K562 (cell line): ENCODE measurements at regions not wholly inside any gene's neighbourhood (a gene's known extent, or its start where the extent isn't known, plus 50 kb on each side); places are given as distances from the start of the nearest gene placed in this dataset.

Experiments used
- ATAC-seq: fragments of 200-7000 bp; cut with Tn5 transposase; 3 replicates; pipeline ENCODE4 v1.9.1; 2020; ENCODE audit warnings: moderate library complexity
- BruUV-seq: library from RNA; stranded (reverse); fragments of 400-500 nt; replicated peaks from 2 replicates; lab custom pipeline; 2021; lab: Mats Ljungman, UMichigan
- CTCF ChIA-PET: fragments of 300-600 bp; formaldehyde crosslinking; extraction: SDS; loops from one replicate; lab custom pipeline; 2021; ENCODE audit warnings: low intra/inter-chr PET ratio; lab: Yijun Ruan, JAX
- POLR2A ChIA-PET: fragments of 300-600, 350-650 bp; sonication (Branson Sonifier 250); formaldehyde crosslinking; extraction: SDS; loops from one replicate; lab custom pipeline; 2021; ENCODE audit warnings: antibody characterized with exemption, inconsistent platforms; lab: Yijun Ruan, JAX
- DNase-seq, 4 experiments: peaks; one replicate each; pipeline versions ENCODE4 v3.0.0 to v3.0.0-alpha.2; 2011 to 2018; ENCODE audit warnings: low spot score in 3 of 4, mixed read lengths in 3 of 4; ENCODE audit errors: extremely low read depth in 1 of 4
- FAIRE-seq: peaks from 2 replicates; lab custom pipeline; 2011; peaks lifted over from hg19 to GRCh38; lab: Jason Lieb, UNC
- H2AFZ ChIP-seq: 2 replicates; pipeline ENCODE4 v1.6.0; 2011; ENCODE audit warnings: low read depth, low read length, control low read depth, inconsistent platforms
- H3K27ac ChIP-seq: fragments of 200-600 bp; 3 replicates; pipeline ENCODE4 v1.8.0; 2011; ENCODE audit warnings: low read depth, mild to moderate bottlenecking, control low read depth, inconsistent platforms, low read length, moderate library complexity, mixed read lengths; ENCODE audit errors: extremely low read depth
- H3K27me3 ChIP-seq, 2 experiments: fragments of 300-600 bp in 1 of 2; 2 replicates in 1 of 2; 3 replicates in 1 of 2; pipeline versions ENCODE4 v1.6.0 to v1.8.0; 2011; ENCODE audit warnings: inconsistent platforms in 2 of 2, low read length in 2 of 2, mild to moderate bottlenecking in 1 of 2, mixed read lengths in 1 of 2, moderate library complexity in 1 of 2; ENCODE audit not compliant: control insufficient read depth in 2 of 2, insufficient read depth in 2 of 2
- H3K36me3 ChIP-seq: fragments of 300-600 bp; 3 replicates; pipeline ENCODE4 v1.8.0; 2011; ENCODE audit warnings: mild to moderate bottlenecking, low read length, inconsistent platforms; ENCODE audit not compliant: control insufficient read depth, insufficient read depth
- H3K4me1 ChIP-seq, 2 experiments: fragments of 200-600 bp in 1 of 2; replicated peaks in 1 of 2; 2 replicates in 1 of 2; 3 replicates in 1 of 2; pipeline versions ENCODE4 v1.5.1 to v1.8.0; 2011; ENCODE audit warnings: inconsistent platforms in 2 of 2, low read length in 2 of 2, mild to moderate bottlenecking in 1 of 2, mixed read lengths in 1 of 2, moderate library complexity in 1 of 2; ENCODE audit not compliant: control insufficient read depth in 2 of 2, insufficient read depth in 2 of 2
- H3K4me2 ChIP-seq: 2 replicates; pipeline ENCODE4 v1.6.1; 2011; ENCODE audit warnings: low read length, control low read depth, inconsistent platforms, mixed read lengths; ENCODE audit not compliant: insufficient read depth
- H3K4me3 ChIP-seq: fragments of 200-600 bp; sonication (generic), shearing (Covaris generic); 2 replicates; pipeline ENCODE4 v1.5.1; 2016; ENCODE audit warnings: control low read depth, inconsistent platforms
- H3K79me2 ChIP-seq: fragments of 200-600 bp; 3 replicates; pipeline ENCODE4 v1.8.0; 2011; ENCODE audit warnings: low read length, inconsistent platforms; ENCODE audit not compliant: control insufficient read depth, insufficient read depth
- H3K9ac ChIP-seq, 2 experiments: 2 replicates each; pipeline versions ENCODE4 v1.6.0 to v1.6.1; 2011; ENCODE audit warnings: low read depth in 2 of 2, low read length in 2 of 2, control low read depth in 1 of 2, inconsistent platforms in 1 of 2, mild to moderate bottlenecking in 1 of 2, mixed read lengths in 1 of 2; ENCODE audit not compliant: insufficient read depth in 1 of 2
- H3K9me1 ChIP-seq: one replicate; pipeline ENCODE4 v1.6.0; 2011; ENCODE audit warnings: inconsistent platforms, mild to moderate bottlenecking, low read length, moderate library complexity; ENCODE audit not compliant: control insufficient read depth, insufficient read depth
- H3K9me3 ChIP-seq: replicated peaks from 2 replicates; pipeline ENCODE4 v1.5.1; 2011; ENCODE audit warnings: low read depth, low read length, inconsistent platforms; ENCODE audit not compliant: control insufficient read depth, insufficient read depth
- H4K20me1 ChIP-seq: replicated peaks from 2 replicates; pipeline ENCODE4 v1.6.1; 2011; ENCODE audit warnings: low read length, inconsistent platforms, mixed read lengths; ENCODE audit not compliant: control insufficient read depth, insufficient read depth
- BHLHE40 ChIP-seq: IDR thresholded peaks from 2 replicates; pipeline ENCODE4 v1.6.1; 2011; ENCODE audit warnings: low read length, improper control_type of control experiment
- HNRNPUL1 ChIP-seq: fragments of 200-400 bp; formaldehyde crosslinking; IDR thresholded peaks from 2 replicates; pipeline ENCODE4 v1.6.1; 2017; ENCODE audit warnings: low read length
- NCOA2 ChIP-seq, 2 experiments: fragments of 450-650 bp; IDR thresholded peaks; 2 replicates each; pipeline ENCODE4 v1.6.1; 2018; ENCODE audit warnings: mild to moderate bottlenecking in 2 of 2, moderate library complexity in 1 of 2; ENCODE audit not compliant: partially characterized antibody in 2 of 2
- RFX1 ChIP-seq: fragments of 450-650 bp; IDR thresholded peaks from 2 replicates; pipeline ENCODE4 v1.6.1; 2016; ENCODE audit warnings: mild to moderate bottlenecking, moderate library complexity
- ZNF518B ChIP-seq: fragments of 250-450 bp; sonication (Bioruptor Pico); IDR thresholded peaks from 2 replicates; pipeline ENCODE4 v1.5.0; 2021; ENCODE audit warnings: mild to moderate bottlenecking, moderate library complexity
- WGBS: fragments of 100-300 bp; shearing (Covaris generic); methylation state at CpG from one replicate; pipeline ENCODE4 v1.1.6; 2016; ENCODE audit warnings: low coverage, mixed read lengths; ENCODE audit not compliant: insufficient coverage; ENCODE audit errors: missing lambda C conversion rate; 5-methylcytosine and 5-hydroxymethylcytosine counted together
- in situ Hi-C: fragments of 300-500 bp; cut with MboI; formaldehyde crosslinking; loops from 4 replicates; pipeline ENCODE4 v1.15.0; 2018; ENCODE audit warnings: inconsistent platforms, mixed read lengths
- intact Hi-C: fragments of 100-400 bp; cut with micrococcal nuclease; formaldehyde crosslinking; loops from 2 replicates; pipeline ENCODE4 v1.14.2; 2022

- H3K4me2 ChIP-seq: no peak overlapping the region
- no peaks in the 10 kb centered on the region for H3K9me1 ChIP-seq
- FAIRE-seq (no peak), DNase-seq (no peak), ATAC-seq (no peak)
- H3K27ac ChIP-seq: no peak overlapping the region
- H4K20me1 ChIP-seq: no peaks in the 10 kb centered on the region
- no peaks in the 10 kb centered on the region for H3K27me3 ChIP-seq
- no peaks in the 10 kb centered on the region for H3K9me3 ChIP-seq
- no peaks in the 10 kb centered on the region for H3K79me2 ChIP-seq
- ChIA-PET CTCF (interaction anchor here (0.7 kb wide), 1 partner anchor 232 kb away, joined by 4 read pairs; no protein-coding TSS in a partner anchor), POLR2A (interaction anchor here (0.6 kb wide), 1 partner anchor 154 kb away, joined by 3 read pairs; no protein-coding TSS in a partner anchor)
- no peaks in the 10 kb centered on the region; a peak in 1 of 5 replicates for H3K4me1 ChIP-seq
- H2AFZ ChIP-seq: no peak overlapping the region
- BruUV-seq: no TSS peak
- H3K9ac ChIP-seq: no peak overlapping the region
- intact Hi-C loops (no loop called here), in situ Hi-C loops (no loop called here)
- WGBS: 32% methylated on average over 3 of the region's 3 CpGs
- no peaks in the 10 kb centered on the region for H3K36me3 ChIP-seq
- peak; percentile 39; the same call in 1 of the 2 replicates for TF ChIP-seq RFX1
- TF ChIP-seq NCOA2 (IDR thresholded peaks at IDR 0.05; ENCODE audit: partially characterized antibody in 2 of 2): no peak
- TF ChIP-seq HNRNPUL1: no peak
- no peak overlapping the region for H3K4me3 ChIP-seq
Measured at GRCh38 chr3:72604328-72604727, 243.9 kb downstream of the SHQ1 start.

- Histone ChIP-seq H3K9me3 (no peaks in the 10 kb centered on the region), H4K20me1 (no peaks in the 10 kb centered on the region), H3K4me3 (no peak overlapping the region), H3K36me3 (no peaks in the 10 kb centered on the region), H3K79me2 (no peaks in the 10 kb centered on the region), H3K27ac (no peak overlapping the region), H3K4me1 (peaks cover 0 to 4% of the 10 kb centered on the region in 2 experiments; a peak in 2 of 5 replicates), H3K27me3 (no peaks in the 10 kb centered on the region), H3K9ac (no peak overlapping the region), H2AFZ (peak overlapping the region; percentile 84), H3K9me1 (no peaks in the 10 kb centered on the region), H3K4me2 (no peak overlapping the region)
- in situ Hi-C loops (no loop called here), intact Hi-C loops (no loop called here)
- no TSS peak for BruUV-seq
- no peak for ATAC-seq
- FAIRE-seq: no peak
- 41% methylated on average over 4 of the region's 4 CpGs for WGBS
- CTCF ChIA-PET: no interaction called here
- DNase-seq: no peak
- POLR2A ChIA-PET: no interaction called here
- no peak for TF ChIP-seq ZNF518B (CRISPR knock-in tag)
- no peak for TF ChIP-seq BHLHE40
Measured at GRCh38 chr3:72601983-72602750, 246.1 kb downstream of the SHQ1 start.
